ENCODE measurements at regions not wholly inside any gene's neighbourhood (a gene's known extent, or its start where the extent isn't known, plus 50 kb on each side); places are given as distances from the start of the nearest gene placed in this dataset.

- Mint-ChIP-seq H3K27me3 (no peaks in the 10 kb centered on the region), H3K9me3 (ENCODE audit: low read depth) (peaks cover 5% of the 10 kb centered on the region), H3K4me1 (ENCODE audit: low read depth) (no peaks in the 10 kb centered on the region), H3K27ac (no peak overlapping the region), H3K4me3 (ENCODE audit: low read depth) (no peak overlapping the region), H3K36me3 (ENCODE audit: insufficient read depth) (no peaks in the 10 kb centered on the region)
- no peak for DNase-seq (ENCODE audit: low spot score, unreplicated experiment)
- TF ChIP-seq CTCF (IDR thresholded peaks at IDR 0.05; ENCODE audit: unreplicated experiment), result no peak
Observed at GRCh38 chr9:8206720-8207119, 407.1 kb upstream of the DMAC1 start.

GRCh38 chr9:8205576-8205975, 406.0 kb upstream of the DMAC1 start:
- Mint-ChIP-seq H3K27me3 (no peaks in the 10 kb centered on the region), H3K4me1 (ENCODE audit: low read depth) (no peaks in the 10 kb centered on the region), H3K9me3 (ENCODE audit: low read depth) (peaks cover 5% of the 10 kb centered on the region), H3K36me3 (ENCODE audit: insufficient read depth) (no peaks in the 10 kb centered on the region), H3K27ac (no peak overlapping the region), H3K4me3 (ENCODE audit: low read depth) (no peak overlapping the region)
- no peak for TF ChIP-seq CTCF (IDR thresholded peaks at IDR 0.05; ENCODE audit: unreplicated experiment)
- no peak for DNase-seq (ENCODE audit: low spot score, unreplicated experiment)

GRCh38 chr9:8189881-8190280, 390.3 kb upstream of the DMAC1 start:
- peaks cover 5% of the 10 kb centered on the region for H3K36me3 Mint-ChIP-seq (ENCODE audit: insufficient read depth)
- no peaks in the 10 kb centered on the region for H3K27me3 Mint-ChIP-seq
- peaks cover 1% of the 10 kb centered on the region for H3K4me1 Mint-ChIP-seq (ENCODE audit: low read depth)
- no peak overlapping the region for H3K4me3 Mint-ChIP-seq (ENCODE audit: low read depth)
- no peak for TF ChIP-seq CTCF (IDR thresholded peaks at IDR 0.05; ENCODE audit: unreplicated experiment)
- peaks cover 29% of the 10 kb centered on the region for H3K9me3 Mint-ChIP-seq (ENCODE audit: low read depth)
- no peak for DNase-seq (ENCODE audit: low spot score, unreplicated experiment)
- H3K27ac Mint-ChIP-seq, result no peak overlapping the region

- Mint-ChIP-seq H3K4me1 (ENCODE audit: low read depth) (peaks cover 1% of the 10 kb centered on the region), H3K27ac (no peak overlapping the region), H3K36me3 (ENCODE audit: insufficient read depth) (peaks cover 5% of the 10 kb centered on the region), H3K27me3 (no peaks in the 10 kb centered on the region), H3K4me3 (ENCODE audit: low read depth) (no peak overlapping the region), H3K9me3 (ENCODE audit: low read depth) (peaks cover 25% of the 10 kb centered on the region)
- DNase-seq (ENCODE audit: low spot score, unreplicated experiment), result no peak
- TF ChIP-seq CTCF (IDR thresholded peaks at IDR 0.05; ENCODE audit: unreplicated experiment), result no peak
Observed at GRCh38 chr9:8188723-8189407, 389.3 kb upstream of the DMAC1 start.

- TF ChIP-seq CTCF (IDR thresholded peaks at IDR 0.05; ENCODE audit: unreplicated experiment), result no peak
- no peak overlapping the region for H3K27ac Mint-ChIP-seq
- peaks cover 8% of the 10 kb centered on the region for H3K9me3 Mint-ChIP-seq (ENCODE audit: low read depth)
- H3K27me3 Mint-ChIP-seq, result no peaks in the 10 kb centered on the region
- no peaks in the 10 kb centered on the region for H3K36me3 Mint-ChIP-seq (ENCODE audit: insufficient read depth)
- H3K4me3 Mint-ChIP-seq (ENCODE audit: low read depth), result no peak overlapping the region
- DNase-seq (ENCODE audit: low spot score, unreplicated experiment), result no peak
- H3K4me1 Mint-ChIP-seq (ENCODE audit: low read depth), result peaks cover 1% of the 10 kb centered on the region
Observed at GRCh38 chr9:8186560-8186959, 387.0 kb upstream of the DMAC1 start.

Measured in progenitor cell of endocrine pancreas (in vitro differentiated cells).